Panc1 (cell line): ENCODE measurements at regions not wholly inside any gene's neighbourhood (a gene's known extent, or its start where the extent isn't known, plus 50 kb on each side); places are given as distances from the start of the nearest gene placed in this dataset.

ENCODE experiments used
- ATAC-seq: fragments of 200-7000 bp; cut with Tn5 transposase; 2 replicates; pipeline ENCODE4 v1.9.1; 2020; ENCODE audit warnings: mild to moderate bottlenecking, moderate library complexity
- BruUV-seq: library from RNA; stranded (reverse); fragments of 400-500 nt; replicated peaks from 2 replicates; lab custom pipeline; 2021; lab: Mats Ljungman, UMichigan
- CTCF ChIA-PET: fragments of 300-600 bp; sonication (Branson Sonifier 250); formaldehyde crosslinking; loops from one replicate; lab custom pipeline; 2022; ENCODE audit warnings: antibody characterized with exemption; lab: Charles Lee
- POLR2A ChIA-PET: fragments of 300-600 bp; sonication (Branson Sonifier 250); formaldehyde crosslinking; loops from one replicate; lab custom pipeline; 2022; ENCODE audit warnings: antibody characterized with exemption; lab: Charles Lee
- DNase-seq: peaks from one replicate; pipeline ENCODE4 v3.0.0-alpha.2; 2010; ENCODE audit warnings: low read depth, low spot score
- H3K27ac ChIP-seq: 2 replicates; pipeline ENCODE4 v1.5.1; 2011; ENCODE audit warnings: mild to moderate bottlenecking, low read length, inconsistent platforms
- H3K27me3 ChIP-seq: fragments of 200-500 bp; sonication (Bioruptor generic); 2 replicates; pipeline ENCODE4 v1.6.0; 2014; ENCODE audit warnings: low read length, inconsistent platforms; ENCODE audit not compliant: control insufficient read depth, insufficient read depth
- H3K36me3 ChIP-seq: fragments of 200-500 bp; sonication (Bioruptor generic); 2 replicates; pipeline ENCODE4 v1.5.1; 2014; ENCODE audit warnings: inconsistent platforms, mild to moderate bottlenecking, low read length, moderate library complexity; ENCODE audit not compliant: control insufficient read depth, insufficient read depth
- H3K4me1 ChIP-seq: 2 replicates; pipeline ENCODE4 v1.5.1; 2011; ENCODE audit warnings: inconsistent platforms, mild to moderate bottlenecking, low read length, moderate library complexity; ENCODE audit not compliant: control insufficient read depth, insufficient read depth
- H3K4me3 ChIP-seq, 2 experiments: 2 replicates each; pipeline ENCODE4 v1.5.1; 2011 to 2012; ENCODE audit warnings: low read depth in 2 of 2, low read length in 2 of 2, mild to moderate bottlenecking in 2 of 2, inconsistent platforms in 1 of 2, moderate library complexity in 1 of 2
- H3K9me3 ChIP-seq: fragments of 200-500 bp; sonication (Bioruptor generic); 2 replicates; pipeline ENCODE4 v1.5.1; 2014; ENCODE audit warnings: low read depth, mild to moderate bottlenecking, inconsistent platforms, low read length, moderate library complexity; ENCODE audit not compliant: control insufficient read depth, insufficient read depth
- POLR2AphosphoS5 ChIP-seq: IDR thresholded peaks from 2 replicates; pipeline ENCODE4 v1.6.1; 2012; ENCODE audit warnings: mild to moderate bottlenecking, low read depth, low read length, moderate library complexity
- REST ChIP-seq, 2 experiments: IDR thresholded peaks; 2 replicates each; pipeline ENCODE4 v1.6.1; 2011 to 2012; ENCODE audit warnings: low read depth in 2 of 2, control low read depth in 1 of 2, low read length in 1 of 2, mild to moderate bottlenecking in 1 of 2, moderate library complexity in 1 of 2; ENCODE audit not compliant: insufficient read depth in 1 of 2
- SIN3A ChIP-seq: IDR thresholded peaks from 2 replicates; pipeline ENCODE4 v1.6.1; 2012; ENCODE audit warnings: low read depth, mild to moderate bottlenecking, low read length, moderate library complexity, borderline replicate concordance; ENCODE audit not compliant: insufficient read depth
- TCF7L2 ChIP-seq: IDR thresholded peaks from 2 replicates; pipeline ENCODE4 v1.6.1; 2011; ENCODE audit warnings: mild to moderate bottlenecking, low read depth, low read length, inconsistent platforms
- in situ Hi-C: cut with HindIII; loops from 2 replicates; pipeline ENCODE4 v1.10.0; 2016; ENCODE audit warnings: low sequenced_read_pairs, low pct_unique_long_range_greater_than_20kb
- intact Hi-C: fragments of 100-400 bp; cut with micrococcal nuclease; formaldehyde crosslinking; loops from one replicate; pipeline ENCODE4 v1.10.0; 2022; ENCODE audit not compliant: unreplicated experiment
- TF ChIP-seq, protein P1 (sequence below): fragments of 450-650 bp; IDR thresholded peaks from 2 replicates; pipeline ENCODE4 v1.5.1; 2017; ENCODE audit warnings: mild to moderate bottlenecking

DNA sequence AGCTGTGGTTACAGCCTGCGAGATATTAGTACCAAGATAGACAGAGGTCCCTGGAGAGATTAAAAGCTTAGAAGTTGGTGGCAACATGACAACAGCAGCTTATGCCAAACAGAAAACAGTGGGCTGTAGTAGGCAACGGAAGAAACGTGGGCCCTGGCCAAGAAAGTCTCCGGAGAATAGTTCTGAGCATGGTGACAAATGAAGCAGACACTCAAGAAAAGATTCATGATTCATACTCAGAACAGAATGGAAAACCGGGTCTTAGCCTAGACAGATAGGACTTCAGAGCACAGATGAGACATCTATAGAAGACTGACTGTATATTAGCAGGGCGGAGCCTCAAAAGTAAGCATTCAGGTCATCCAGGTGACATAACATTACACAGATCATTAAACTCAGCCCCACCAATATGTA, 727.4 kb downstream of the ETS1 start:
- in situ Hi-C loops: no loop called here
- no peaks in the 10 kb centered on the region for H3K36me3 ChIP-seq
- CTCF ChIA-PET: interaction anchor here (0.6 kb wide), 1 partner anchor 1513 kb away, joined by 10 read pairs; no protein-coding TSS in a partner anchor
- intact Hi-C loops: no loop called here
- no peaks in the 10 kb centered on the region; the same call in 1 of the 2 replicates for H3K27me3 ChIP-seq
- no peaks in the 10 kb centered on the region for H3K4me1 ChIP-seq
- H3K27ac ChIP-seq: no peak overlapping the region
- DNase-seq (no peak), ATAC-seq (no peak)
- POLR2A ChIA-PET: no interaction called here
- no TSS peak for BruUV-seq
- TF ChIP-seq SIN3A (no peak), REST (IDR thresholded peaks at IDR 0.05; ENCODE audit: insufficient read depth in 1 of 2, low read depth in 2 of 2, low read length in 1 of 2) (no peak)
- 0 out of 2 replicates have a peak, but pooled peaks cover 3% of the 10 kb centered on the region for H3K9me3 ChIP-seq
- H3K4me3 ChIP-seq: no peak overlapping the region

DNA sequence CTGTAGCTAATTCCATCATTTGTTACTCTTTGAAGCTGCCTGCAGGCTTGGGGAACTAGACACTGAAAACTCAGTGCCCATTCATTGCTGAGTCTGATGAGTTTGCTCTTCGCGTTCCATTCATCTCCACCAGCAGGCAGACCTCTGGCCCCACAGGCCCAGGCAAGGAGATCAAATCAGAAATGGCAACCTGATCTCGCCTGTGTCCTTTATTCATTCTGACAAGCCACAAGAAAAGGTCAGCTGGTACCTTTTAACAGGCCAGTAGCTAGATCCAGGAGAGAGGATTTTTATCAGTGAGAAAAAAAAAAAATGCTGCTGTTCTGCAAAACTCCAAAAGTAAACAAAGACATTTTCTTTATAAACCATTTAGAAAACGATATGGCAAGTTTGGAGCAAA, 742.5 kb downstream of the ETS1 start:
- ATAC-seq (no peak), DNase-seq (no peak)
- H3K4me1 ChIP-seq: no peaks in the 10 kb centered on the region
- intact Hi-C loops (no loop called here), in situ Hi-C loops (no loop called here)
- no peak overlapping the region for H3K4me3 ChIP-seq
- H3K9me3 ChIP-seq: no peaks in the 10 kb centered on the region
- ChIA-PET POLR2A (no interaction called here), CTCF (no interaction called here)
- no peaks in the 10 kb centered on the region for H3K36me3 ChIP-seq
- no TSS peak for BruUV-seq
- no peak for TF ChIP-seq TCF7L2
- TF ChIP-seq POLR2AphosphoS5: no peak
- no peak for TF ChIP-seq REST (IDR thresholded peaks at IDR 0.05; ENCODE audit: insufficient read depth in 1 of 2, low read depth in 2 of 2, low read length in 1 of 2)
- TF ChIP-seq, protein P1, sequence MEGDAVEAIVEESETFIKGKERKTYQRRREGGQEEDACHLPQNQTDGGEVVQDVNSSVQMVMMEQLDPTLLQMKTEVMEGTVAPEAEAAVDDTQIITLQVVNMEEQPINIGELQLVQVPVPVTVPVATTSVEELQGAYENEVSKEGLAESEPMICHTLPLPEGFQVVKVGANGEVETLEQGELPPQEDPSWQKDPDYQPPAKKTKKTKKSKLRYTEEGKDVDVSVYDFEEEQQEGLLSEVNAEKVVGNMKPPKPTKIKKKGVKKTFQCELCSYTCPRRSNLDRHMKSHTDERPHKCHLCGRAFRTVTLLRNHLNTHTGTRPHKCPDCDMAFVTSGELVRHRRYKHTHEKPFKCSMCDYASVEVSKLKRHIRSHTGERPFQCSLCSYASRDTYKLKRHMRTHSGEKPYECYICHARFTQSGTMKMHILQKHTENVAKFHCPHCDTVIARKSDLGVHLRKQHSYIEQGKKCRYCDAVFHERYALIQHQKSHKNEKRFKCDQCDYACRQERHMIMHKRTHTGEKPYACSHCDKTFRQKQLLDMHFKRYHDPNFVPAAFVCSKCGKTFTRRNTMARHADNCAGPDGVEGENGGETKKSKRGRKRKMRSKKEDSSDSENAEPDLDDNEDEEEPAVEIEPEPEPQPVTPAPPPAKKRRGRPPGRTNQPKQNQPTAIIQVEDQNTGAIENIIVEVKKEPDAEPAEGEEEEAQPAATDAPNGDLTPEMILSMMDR: no peak
- no peak for TF ChIP-seq SIN3A
- H3K27me3 ChIP-seq: no peaks in the 10 kb centered on the region
- H3K27ac ChIP-seq: no peak overlapping the region
